Activated CD8-positive, alpha-beta memory T cell treated with anti-CD3 and anti-CD28 coated beads for 36 hours (primary cell): ENCODE measurements at regions not wholly inside any gene's neighbourhood (a gene's known extent, or its start where the extent isn't known, plus 50 kb on each side); places are given as distances from the start of the nearest gene placed in this dataset.
"Not testable (repeated sequence)": the region's sequence is repeated elsewhere in the genome, so short reads cannot be mapped to it uniquely, and the experiment has no call there.

Experiments
- CTCF ChIA-PET: fragments of 350-600 bp; sonication (Branson Sonifier 250); formaldehyde crosslinking; loops from one replicate; lab custom pipeline; 2021; ENCODE audit warnings: antibody characterized with exemption; lab: Charles Lee
- POLR2A ChIA-PET: fragments of 350-600 bp; sonication (Branson Sonifier 250); formaldehyde crosslinking; loops from one replicate; lab custom pipeline; 2021; ENCODE audit warnings: antibody characterized with exemption; lab: Charles Lee

GRCh38 chr3:194058189-194058571 lies 77.8 kb upstream of the HES1 start:
- ChIA-PET POLR2A (no interaction called here), CTCF (interaction anchor here (1.2 kb wide), 1 partner anchor 18 kb away, joined by 3 read pairs; no protein-coding TSS in a partner anchor)

GRCh38 chr3:194058753-194059152 lies 77.2 kb upstream of the HES1 start:
- ChIA-PET CTCF (interaction anchor here (0.6 to 1.2 kb wide), 2 partner anchors 11 to 18 kb away, joined by 3 to 5 read pairs; no protein-coding TSS in a partner anchor), POLR2A (no interaction called here)

GRCh38 chr3:194061421-194062030 lies 74.4 kb upstream of the HES1 start:
- ChIA-PET CTCF (no interaction called here), POLR2A (no interaction called here)

GRCh38 chr3:194062830-194063229 lies 73.1 kb upstream of the HES1 start:
- CTCF ChIA-PET = no interaction called here

GRCh38 chr3:194064380-194065332 lies 71.3 kb upstream of the HES1 start:
- POLR2A ChIA-PET = no interaction called here
- CTCF ChIA-PET = no interaction called here

More at GRCh38 chr3:194062830-194063229, 73.1 kb upstream of the HES1 start:
- POLR2A ChIA-PET = no interaction called here

GRCh38 chr3:194067327-194067726 lies 68.6 kb upstream of the HES1 start:
- CTCF ChIA-PET, POLR2A ChIA-PET: not testable (repeated sequence)

GRCh38 chr3:194067949-194068362 lies 68.0 kb upstream of the HES1 start:
- CTCF ChIA-PET = no interaction called here
- POLR2A ChIA-PET = no interaction called here

- CTCF ChIA-PET = no interaction called here
Measured at GRCh38 chr3:194069421-194070219, 66.3 kb upstream of the HES1 start.

GRCh38 chr3:194070220-194070633 lies 65.7 kb upstream of the HES1 start:
- POLR2A ChIA-PET = no interaction called here
- CTCF ChIA-PET = no interaction called here

More at GRCh38 chr3:194069421-194070219, 66.3 kb upstream of the HES1 start:
- POLR2A ChIA-PET = no interaction called here

- POLR2A ChIA-PET = interaction anchor here (1.0 kb wide), 1 partner anchor 107 kb away, joined by 3 read pairs; no protein-coding TSS in a partner anchor
- CTCF ChIA-PET = no interaction called here
Measured at GRCh38 chr3:194070634-194071409, 65.1 kb upstream of the HES1 start.

GRCh38 chr3:194072097-194072428 lies 63.9 kb upstream of the HES1 start:
- ChIA-PET POLR2A (no interaction called here), CTCF (no interaction called here)

GRCh38 chr3:194072691-194073279 lies 63.2 kb upstream of the HES1 start:
- ChIA-PET POLR2A (no interaction called here), CTCF (no interaction called here)

GRCh38 chr3:194073926-194074325 lies 62.0 kb upstream of the HES1 start:
- POLR2A ChIA-PET = no interaction called here
- CTCF ChIA-PET = no interaction called here

- ChIA-PET CTCF (no interaction called here), POLR2A (no interaction called here)
Measured at GRCh38 chr3:194075088-194075615, 60.8 kb upstream of the HES1 start.

- CTCF ChIA-PET = no interaction called here
Measured at GRCh38 chr3:194075802-194076460, 60.0 kb upstream of the HES1 start.

GRCh38 chr3:194076475-194076874 lies 59.5 kb upstream of the HES1 start:
- POLR2A ChIA-PET = no interaction called here
- CTCF ChIA-PET = no interaction called here

More at GRCh38 chr3:194075802-194076460, 60.0 kb upstream of the HES1 start:
- POLR2A ChIA-PET = no interaction called here

- CTCF ChIA-PET = no interaction called here
- POLR2A ChIA-PET = no interaction called here
Measured at GRCh38 chr3:194077602-194078001, 58.3 kb upstream of the HES1 start.
